WTC11 (cell line): ENCODE measurements at regions not wholly inside any gene's neighbourhood (a gene's known extent, or its start where the extent isn't known, plus 50 kb on each side); places are given as distances from the start of the nearest gene placed in this dataset.

Source experiments
- AFF4 ChIP-seq: sonication (generic); formaldehyde crosslinking; IDR thresholded peaks from 2 replicates; pipeline ENCODE4 v1.8.1; 2023; ENCODE audit warnings: mild to moderate bottlenecking, missing genetic modification reagents, borderline replicate concordance
- CBFB ChIP-seq: sonication (generic); formaldehyde crosslinking; IDR thresholded peaks from 2 replicates; pipeline ENCODE4 v1.8.1; 2022; ENCODE audit warnings: mild to moderate bottlenecking, low read depth, missing genetic modification reagents
- CREM ChIP-seq: sonication (generic); formaldehyde crosslinking; IDR thresholded peaks from 2 replicates; pipeline ENCODE4 v1.8.1; 2022; ENCODE audit warnings: mild to moderate bottlenecking, missing genetic modification reagents, moderate library complexity
- CTCF ChIP-seq: fragments of 200-600 bp; IDR thresholded peaks from 2 replicates; pipeline ENCODE4 v1.8.0; 2022; ENCODE audit warnings: antibody characterized with exemption
- HMGXB4 ChIP-seq: sonication (generic); formaldehyde crosslinking; IDR thresholded peaks from 2 replicates; pipeline ENCODE4 v1.8.1; 2023; ENCODE audit warnings: mild to moderate bottlenecking, moderate library complexity, missing genetic modification reagents
- IRF1 ChIP-seq: sonication (generic); formaldehyde crosslinking; IDR thresholded peaks from 2 replicates; pipeline ENCODE4 v1.8.0; 2023; ENCODE audit warnings: missing genetic modification reagents
- MAX ChIP-seq: sonication (generic); formaldehyde crosslinking; IDR thresholded peaks from 2 replicates; pipeline ENCODE4 v1.8.0; 2022; ENCODE audit warnings: mild to moderate bottlenecking, missing genetic modification reagents
- NFYB ChIP-seq: sonication (generic); formaldehyde crosslinking; conservative IDR thresholded peaks from 2 replicates; pipeline ENCODE4 v1.8.0; 2022; ENCODE audit warnings: low read depth, missing genetic modification reagents
- USF2 ChIP-seq: sonication (generic); formaldehyde crosslinking; IDR thresholded peaks from 2 replicates; pipeline ENCODE4 v1.8.1; 2023; ENCODE audit warnings: mild to moderate bottlenecking, missing genetic modification reagents, moderate library complexity
- ZNF263 ChIP-seq: sonication (generic); formaldehyde crosslinking; IDR thresholded peaks from 2 replicates; pipeline ENCODE4 v1.8.1; 2022; ENCODE audit warnings: low read depth, mild to moderate bottlenecking, moderate library complexity, missing genetic modification reagents
- ZNF416 ChIP-seq: fragments of 250-450 bp; sonication (Bioruptor Pico); IDR thresholded peaks from 2 replicates; pipeline ENCODE4 v1.9.0; 2021; ENCODE audit warnings: mild to moderate bottlenecking, inconsistent platforms

- TF ChIP-seq IRF1 (CRISPR knock-in tag) (no peak), CTCF (no peak), NFYB (CRISPR knock-in tag) (no peak), ZNF263 (no peak), HMGXB4 (no peak), MAX (CRISPR knock-in tag) (no peak), AFF4 (CRISPR knock-in tag) (no peak), CBFB (CRISPR knock-in tag) (no peak), USF2 (CRISPR knock-in tag) (no peak), ZNF416 (CRISPR knock-in tag) (no peak), CREM (CRISPR knock-in tag) (no peak)
Measured at GRCh38 chr5:4225741-4226140, 630.1 kb downstream of the IRX1 start.
